Parathyroid adenoma (tissue), 2 donors: ENCODE measurements at regions not wholly inside any gene's neighbourhood (a gene's known extent, or its start where the extent isn't known, plus 50 kb on each side); places are given as distances from the start of the nearest gene placed in this dataset.
"Not testable (repeated sequence)": the region's sequence is repeated elsewhere in the genome, so short reads cannot be mapped to it uniquely, and the experiment has no call there.

ENCODE experiments used
- H2AFZ ChIP-seq: fragments of 300-600 bp; sonication (generic); one replicate; pipeline ENCODE4 v1.7.0; 2017; ENCODE audit warnings: antibody characterized with exemption, mild to moderate bottlenecking
- H3K27ac ChIP-seq: fragments of 300-600 bp; sonication (generic); one replicate; pipeline ENCODE4 v1.7.0; 2017
- H3K27me3 ChIP-seq: fragments of 300-600 bp; sonication (generic); one replicate; pipeline ENCODE4 v1.7.0; 2017; ENCODE audit warnings: low read length; ENCODE audit not compliant: control insufficient read depth, insufficient read depth
- H3K36me3 ChIP-seq: fragments of 300-600 bp; sonication (generic); one replicate; pipeline ENCODE4 v1.7.0; 2017; ENCODE audit warnings: low read length; ENCODE audit not compliant: control insufficient read depth, insufficient read depth
- H3K4me1 ChIP-seq: fragments of 300-600 bp; sonication (generic); one replicate; pipeline ENCODE4 v1.7.0; 2017; ENCODE audit warnings: control low read depth
- H3K4me2 ChIP-seq: fragments of 300-600 bp; sonication (generic); one replicate; pipeline ENCODE4 v1.7.0; 2017; ENCODE audit warnings: low read length
- H3K4me3 ChIP-seq: fragments of 300-600 bp; sonication (generic); one replicate; pipeline ENCODE4 v1.7.0; 2017; ENCODE audit warnings: low read depth, low read length
- H3K79me2 ChIP-seq: fragments of 300-600 bp; sonication (generic); one replicate; pipeline ENCODE4 v1.7.0; 2017; ENCODE audit warnings: control low read depth
- H3K9ac ChIP-seq: fragments of 300-600 bp; sonication (generic); one replicate; pipeline ENCODE4 v1.7.0; 2017; ENCODE audit warnings: mild to moderate bottlenecking
- H3K9me3 ChIP-seq: fragments of 300-600 bp; sonication (generic); one replicate; pipeline ENCODE4 v1.7.0; 2017; ENCODE audit warnings: low read length; ENCODE audit not compliant: control insufficient read depth
- CTCF ChIP-seq: fragments of 300-600 bp; sonication (generic); IDR thresholded peaks from one replicate; pipeline ENCODE4 v1.7.0; 2017; ENCODE audit warnings: antibody characterized with exemption, mild to moderate bottlenecking
- donor health status: primary hyperparathyroidism.

GRCh38 chr14:96718407-96718806 lies 78.8 kb upstream of the VRK1 start:
- no peak overlapping the region for H3K4me3 ChIP-seq
- H3K9ac ChIP-seq = no peak overlapping the region
- H3K4me2 ChIP-seq = no peak overlapping the region
- no peaks in the 10 kb centered on the region for H3K9me3 ChIP-seq
- TF ChIP-seq CTCF = no peak
- H3K36me3 ChIP-seq = no peaks in the 10 kb centered on the region
- H3K79me2 ChIP-seq = no peaks in the 10 kb centered on the region
- no peak overlapping the region for H2AFZ ChIP-seq
- no peak overlapping the region for H3K27ac ChIP-seq
- H3K27me3 ChIP-seq = no peaks in the 10 kb centered on the region
- H3K4me1 ChIP-seq = no peaks in the 10 kb centered on the region

GRCh38 chr14:96720702-96721101 lies 76.5 kb upstream of the VRK1 start:
- H3K9me3 ChIP-seq, H2AFZ ChIP-seq, H3K4me1 ChIP-seq, H3K4me2 ChIP-seq, H3K27me3 ChIP-seq, H3K36me3 ChIP-seq, H3K4me3 ChIP-seq, H3K9ac ChIP-seq, H3K27ac ChIP-seq, H3K79me2 ChIP-seq: not testable (repeated sequence)

GRCh38 chr14:96722736-96723135 lies 74.4 kb upstream of the VRK1 start:
- H2AFZ ChIP-seq = no peak overlapping the region
- no peaks in the 10 kb centered on the region for H3K9me3 ChIP-seq
- no peaks in the 10 kb centered on the region for H3K79me2 ChIP-seq
- H3K27ac ChIP-seq = no peak overlapping the region
- H3K27me3 ChIP-seq = no peaks in the 10 kb centered on the region
- H3K9ac ChIP-seq = no peak overlapping the region
- H3K4me1 ChIP-seq = no peaks in the 10 kb centered on the region
- H3K36me3 ChIP-seq = no peaks in the 10 kb centered on the region
- H3K4me2 ChIP-seq = no peak overlapping the region
- no peak overlapping the region for H3K4me3 ChIP-seq
- TF ChIP-seq CTCF = no peak

- Histone ChIP-seq H3K27ac (no peak overlapping the region), H3K9me3 (no peaks in the 10 kb centered on the region), H2AFZ (no peak overlapping the region), H3K36me3 (no peaks in the 10 kb centered on the region), H3K79me2 (no peaks in the 10 kb centered on the region), H3K27me3 (no peaks in the 10 kb centered on the region), H3K4me3 (no peak overlapping the region), H3K4me1 (no peaks in the 10 kb centered on the region), H3K4me2 (no peak overlapping the region), H3K9ac (no peak overlapping the region)
- no peak for TF ChIP-seq CTCF
Observed at GRCh38 chr14:96723946-96724345, 73.2 kb upstream of the VRK1 start.

- H3K79me2 ChIP-seq = no peaks in the 10 kb centered on the region
- H2AFZ ChIP-seq = no peak overlapping the region
- H3K4me2 ChIP-seq = no peak overlapping the region
- no peak overlapping the region for H3K4me3 ChIP-seq
- H3K36me3 ChIP-seq = no peaks in the 10 kb centered on the region
- H3K9me3 ChIP-seq = no peaks in the 10 kb centered on the region
- TF ChIP-seq CTCF = no peak
- H3K27ac ChIP-seq = no peak overlapping the region
- no peak overlapping the region for H3K9ac ChIP-seq
- H3K27me3 ChIP-seq = no peaks in the 10 kb centered on the region
- H3K4me1 ChIP-seq = no peaks in the 10 kb centered on the region
Observed at GRCh38 chr14:96725232-96725631, 72.0 kb upstream of the VRK1 start.
